ENCODE measurements at regions not wholly inside any gene's neighbourhood (a gene's known extent, or its start where the extent isn't known, plus 50 kb on each side); places are given as distances from the start of the nearest gene placed in this dataset.
"Not testable (repeated sequence)": the region's sequence is repeated elsewhere in the genome, so short reads cannot be mapped to it uniquely, and the experiment has no call there.

DNA sequence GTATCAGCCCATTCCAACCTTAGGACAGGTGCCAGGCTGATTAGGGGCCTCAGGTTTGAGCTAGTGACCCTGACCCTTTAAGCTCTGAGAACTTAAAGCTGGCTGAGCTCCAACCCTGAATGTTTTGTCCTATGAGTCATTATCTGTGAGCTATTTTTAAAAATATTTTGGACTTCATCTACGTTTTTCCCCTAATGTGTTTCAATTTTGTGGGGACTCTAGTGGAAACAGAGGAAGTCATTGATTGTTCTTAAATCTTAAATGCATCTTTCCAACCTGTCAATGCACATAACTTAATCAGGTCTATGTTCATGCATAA lies 56.8 kb downstream of the SPATA31A6 start:
- TF ChIP-seq, protein P1, sequence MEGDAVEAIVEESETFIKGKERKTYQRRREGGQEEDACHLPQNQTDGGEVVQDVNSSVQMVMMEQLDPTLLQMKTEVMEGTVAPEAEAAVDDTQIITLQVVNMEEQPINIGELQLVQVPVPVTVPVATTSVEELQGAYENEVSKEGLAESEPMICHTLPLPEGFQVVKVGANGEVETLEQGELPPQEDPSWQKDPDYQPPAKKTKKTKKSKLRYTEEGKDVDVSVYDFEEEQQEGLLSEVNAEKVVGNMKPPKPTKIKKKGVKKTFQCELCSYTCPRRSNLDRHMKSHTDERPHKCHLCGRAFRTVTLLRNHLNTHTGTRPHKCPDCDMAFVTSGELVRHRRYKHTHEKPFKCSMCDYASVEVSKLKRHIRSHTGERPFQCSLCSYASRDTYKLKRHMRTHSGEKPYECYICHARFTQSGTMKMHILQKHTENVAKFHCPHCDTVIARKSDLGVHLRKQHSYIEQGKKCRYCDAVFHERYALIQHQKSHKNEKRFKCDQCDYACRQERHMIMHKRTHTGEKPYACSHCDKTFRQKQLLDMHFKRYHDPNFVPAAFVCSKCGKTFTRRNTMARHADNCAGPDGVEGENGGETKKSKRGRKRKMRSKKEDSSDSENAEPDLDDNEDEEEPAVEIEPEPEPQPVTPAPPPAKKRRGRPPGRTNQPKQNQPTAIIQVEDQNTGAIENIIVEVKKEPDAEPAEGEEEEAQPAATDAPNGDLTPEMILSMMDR (IDR thresholded peaks at IDR 0.05): not testable (repeated sequence)
- TF ChIP-seq POLR2A (IDR thresholded peaks at IDR 0.05): not testable (repeated sequence)

All from esophagus squamous epithelium (tissue), 4 donors.